ENCODE measurements at regions not wholly inside any gene's neighbourhood (a gene's known extent, or its start where the extent isn't known, plus 50 kb on each side); places are given as distances from the start of the nearest gene placed in this dataset.
A peak's percentile ranks its signal among the peaks of the same experiment; 100 is the strongest.

- TF ChIP-seq CTCF (IDR thresholded peaks at IDR 0.05; ENCODE audit: low read depth, low read length): no peak
- DNase-seq (ENCODE audit: low read depth, low spot score): no peak
- in situ Hi-C loops (cut with HindIII; ENCODE audit: low sequenced_read_pairs): no loop called here
- H3K4me3 ChIP-seq (ENCODE audit: low read depth, low read length): no peak overlapping the region
These were observed 866.6 kb downstream of the USP25 start for GRCh38 chr21:16596369-16596768.

- in situ Hi-C loops (cut with HindIII; ENCODE audit: low sequenced_read_pairs): no loop called here
- DNase-seq (ENCODE audit: low read depth, low spot score): no peak
- no peak overlapping the region for H3K4me3 ChIP-seq (ENCODE audit: low read depth, low read length)
- no peak for TF ChIP-seq CTCF (IDR thresholded peaks at IDR 0.05; ENCODE audit: low read depth, low read length)
These were observed 868.0 kb downstream of the USP25 start for GRCh38 chr21:16597753-16598152.

GRCh38 chr21:16605597-16605996 is 875.8 kb downstream of the USP25 start:
- in situ Hi-C loops (cut with HindIII; ENCODE audit: low sequenced_read_pairs): no loop called here
- H3K4me3 ChIP-seq (ENCODE audit: low read depth, low read length): no peak overlapping the region
- peak; percentile 28 for DNase-seq (ENCODE audit: low read depth, low spot score)
- TF ChIP-seq CTCF (IDR thresholded peaks at IDR 0.05; ENCODE audit: low read depth, low read length): no peak

- in situ Hi-C loops (cut with HindIII; ENCODE audit: low sequenced_read_pairs): no loop called here
These were observed 876.5 kb downstream of the USP25 start for GRCh38 chr21:16606271-16606670.

GRCh38 chr21:16608209-16608830 is 878.5 kb downstream of the USP25 start:
- in situ Hi-C loops (cut with HindIII; ENCODE audit: low sequenced_read_pairs): no loop called here
- TF ChIP-seq CTCF (IDR thresholded peaks at IDR 0.05; ENCODE audit: low read depth, low read length): no peak
- no peak for DNase-seq (ENCODE audit: low read depth, low spot score)
- H3K4me3 ChIP-seq (ENCODE audit: low read depth, low read length): no peak overlapping the region

More at GRCh38 chr21:16606271-16606670, 876.5 kb downstream of the USP25 start:
- no peak for TF ChIP-seq CTCF (IDR thresholded peaks at IDR 0.05; ENCODE audit: low read depth, low read length)
- no peak for DNase-seq (ENCODE audit: low read depth, low spot score)
- H3K4me3 ChIP-seq (ENCODE audit: low read depth, low read length): no peak overlapping the region

GRCh38 chr21:16619281-16619680 is 889.5 kb downstream of the USP25 start:
- no peak for DNase-seq (ENCODE audit: low read depth, low spot score)
- H3K4me3 ChIP-seq (ENCODE audit: low read depth, low read length): no peak overlapping the region
- in situ Hi-C loops (cut with HindIII; ENCODE audit: low sequenced_read_pairs): no loop called here
- TF ChIP-seq CTCF (IDR thresholded peaks at IDR 0.05; ENCODE audit: low read depth, low read length): no peak

Data from astrocyte of the spinal cord (primary cell).